ENCODE measurements at regions not wholly inside any gene's neighbourhood (a gene's known extent, or its start where the extent isn't known, plus 50 kb on each side); places are given as distances from the start of the nearest gene placed in this dataset.

- DNase-seq (ENCODE audit: low spot score), result no peak
- TF ChIP-seq CTCF (IDR thresholded peaks at IDR 0.05; ENCODE audit: extremely low read depth, missing control alignments), result no peak
Measured at GRCh38 chr3:27861046-27862036, 139.2 kb upstream of the EOMES start.

- no peak for DNase-seq (ENCODE audit: low spot score)
- TF ChIP-seq CTCF (IDR thresholded peaks at IDR 0.05; ENCODE audit: extremely low read depth, missing control alignments), result no peak
Measured at GRCh38 chr3:27865731-27866130, 143.6 kb upstream of the EOMES start.

GRCh38 chr3:27869152-27869551 lies 147.0 kb upstream of the EOMES start:
- no peak for TF ChIP-seq CTCF (IDR thresholded peaks at IDR 0.05; ENCODE audit: extremely low read depth, missing control alignments)
- no peak for DNase-seq (ENCODE audit: low spot score)

- no peak for DNase-seq (ENCODE audit: low spot score)
- no peak for TF ChIP-seq CTCF (IDR thresholded peaks at IDR 0.05; ENCODE audit: extremely low read depth, missing control alignments)
Measured at GRCh38 chr3:27877061-27878013, 155.2 kb upstream of the EOMES start.

- TF ChIP-seq CTCF (IDR thresholded peaks at IDR 0.05; ENCODE audit: extremely low read depth, missing control alignments), result no peak
- DNase-seq (ENCODE audit: low spot score), result no peak
Measured at GRCh38 chr3:27878014-27878383, 155.9 kb upstream of the EOMES start.

- no peak for DNase-seq (ENCODE audit: low spot score)
- TF ChIP-seq CTCF (IDR thresholded peaks at IDR 0.05; ENCODE audit: extremely low read depth, missing control alignments), result no peak
Measured at GRCh38 chr3:27880969-27881892, 159.1 kb upstream of the EOMES start.
